ENCODE measurements at regions not wholly inside any gene's neighbourhood (a gene's known extent, or its start where the extent isn't known, plus 50 kb on each side); places are given as distances from the start of the nearest gene placed in this dataset.
"Not testable (repeated sequence)": the region's sequence is repeated elsewhere in the genome, so short reads cannot be mapped to it uniquely, and the experiment has no call there.

GRCh38 chr5:144680711-144681110 is 510.0 kb downstream of the KCTD16 start:
- DNase-seq (ENCODE audit: low spot score) = no peak

- no peak for DNase-seq (ENCODE audit: low spot score)
Measured at GRCh38 chr5:144671066-144671465, 500.4 kb downstream of the KCTD16 start.

- no peak for DNase-seq (ENCODE audit: low spot score)
Measured at GRCh38 chr5:144659634-144660227, 489.1 kb downstream of the KCTD16 start.

GRCh38 chr5:144644317-144644716 is 473.6 kb downstream of the KCTD16 start:
- no peak for DNase-seq (ENCODE audit: low spot score)

GRCh38 chr5:144638787-144639186 is 468.1 kb downstream of the KCTD16 start:
- no peak for DNase-seq (ENCODE audit: low spot score)

- DNase-seq (ENCODE audit: low spot score) = no peak
Measured at GRCh38 chr5:144634138-144634537, 463.5 kb downstream of the KCTD16 start.

- no peak for DNase-seq (ENCODE audit: low spot score)
Measured at GRCh38 chr5:144598451-144599068, 427.9 kb downstream of the KCTD16 start.

GRCh38 chr5:144596517-144596916 is 425.8 kb downstream of the KCTD16 start:
- DNase-seq (ENCODE audit: low spot score) = no peak

- no peak for DNase-seq (ENCODE audit: low spot score)
Measured at GRCh38 chr5:144594919-144595318, 424.2 kb downstream of the KCTD16 start.

- not testable (repeated sequence) for DNase-seq (ENCODE audit: low spot score)
Measured at GRCh38 chr5:144594234-144594633, 423.6 kb downstream of the KCTD16 start.

- no peak for DNase-seq (ENCODE audit: low spot score)
Measured at GRCh38 chr5:144585681-144586080, 415.0 kb downstream of the KCTD16 start.

- DNase-seq (ENCODE audit: low spot score) = no peak
Measured at GRCh38 chr5:144583541-144584449, 413.1 kb downstream of the KCTD16 start.

- DNase-seq (ENCODE audit: low spot score) = no peak
Measured at GRCh38 chr5:144582066-144582465, 411.4 kb downstream of the KCTD16 start.

- no peak for DNase-seq (ENCODE audit: low spot score)
Measured at GRCh38 chr5:144581044-144581443, 410.4 kb downstream of the KCTD16 start.

- no peak for DNase-seq (ENCODE audit: low spot score)
Measured at GRCh38 chr5:144577676-144578075, 407.0 kb downstream of the KCTD16 start.

- DNase-seq (ENCODE audit: low spot score) = no peak
Measured at GRCh38 chr5:144575736-144576135, 405.1 kb downstream of the KCTD16 start.

GRCh38 chr5:144567421-144567780 is 396.7 kb downstream of the KCTD16 start:
- no peak for DNase-seq (ENCODE audit: low spot score)

GRCh38 chr5:144566747-144567420 is 396.2 kb downstream of the KCTD16 start:
- no peak for DNase-seq (ENCODE audit: low spot score)

- peak; percentile 71 for DNase-seq (ENCODE audit: low spot score)
Measured at GRCh38 chr5:144549580-144549979, 378.9 kb downstream of the KCTD16 start.

GRCh38 chr5:144548936-144549335 is 378.3 kb downstream of the KCTD16 start:
- DNase-seq (ENCODE audit: low spot score) = no peak

GRCh38 chr5:144547098-144547499 is 376.4 kb downstream of the KCTD16 start:
- no peak for DNase-seq (ENCODE audit: low spot score)

- no peak for DNase-seq (ENCODE audit: low spot score)
Measured at GRCh38 chr5:144538845-144539244, 368.2 kb downstream of the KCTD16 start.
